MG63 (cell line): ENCODE measurements at regions not wholly inside any gene's neighbourhood (a gene's known extent, or its start where the extent isn't known, plus 50 kb on each side); places are given as distances from the start of the nearest gene placed in this dataset.
A peak's percentile ranks its signal among the peaks of the same experiment; 100 is the strongest.

Experiments used
- DNase-seq: peaks from one replicate; pipeline ENCODE4 v3.0.0-alpha.2; 2020
- H3K27me3 ChIP-seq: fragments of 250-450 bp; sonication (Bioruptor Pico); 2 replicates; pipeline ENCODE4 v1.5.1; 2020; ENCODE audit warnings: mild to moderate bottlenecking, moderate library complexity
- H3K36me3 ChIP-seq: fragments of 250-450 bp; sonication (Bioruptor Pico); 2 replicates; pipeline ENCODE4 v1.5.1; 2020; ENCODE audit warnings: mild to moderate bottlenecking, moderate library complexity
- H3K4me3 ChIP-seq: fragments of 250-450 bp; sonication (Bioruptor Pico); 2 replicates; pipeline ENCODE4 v1.5.1; 2020; ENCODE audit warnings: mild to moderate bottlenecking, moderate library complexity
- H3K9me3 ChIP-seq: fragments of 250-450 bp; sonication (Bioruptor Pico); 2 replicates; pipeline ENCODE4 v1.5.1; 2020; ENCODE audit warnings: mild to moderate bottlenecking, moderate library complexity

DNA sequence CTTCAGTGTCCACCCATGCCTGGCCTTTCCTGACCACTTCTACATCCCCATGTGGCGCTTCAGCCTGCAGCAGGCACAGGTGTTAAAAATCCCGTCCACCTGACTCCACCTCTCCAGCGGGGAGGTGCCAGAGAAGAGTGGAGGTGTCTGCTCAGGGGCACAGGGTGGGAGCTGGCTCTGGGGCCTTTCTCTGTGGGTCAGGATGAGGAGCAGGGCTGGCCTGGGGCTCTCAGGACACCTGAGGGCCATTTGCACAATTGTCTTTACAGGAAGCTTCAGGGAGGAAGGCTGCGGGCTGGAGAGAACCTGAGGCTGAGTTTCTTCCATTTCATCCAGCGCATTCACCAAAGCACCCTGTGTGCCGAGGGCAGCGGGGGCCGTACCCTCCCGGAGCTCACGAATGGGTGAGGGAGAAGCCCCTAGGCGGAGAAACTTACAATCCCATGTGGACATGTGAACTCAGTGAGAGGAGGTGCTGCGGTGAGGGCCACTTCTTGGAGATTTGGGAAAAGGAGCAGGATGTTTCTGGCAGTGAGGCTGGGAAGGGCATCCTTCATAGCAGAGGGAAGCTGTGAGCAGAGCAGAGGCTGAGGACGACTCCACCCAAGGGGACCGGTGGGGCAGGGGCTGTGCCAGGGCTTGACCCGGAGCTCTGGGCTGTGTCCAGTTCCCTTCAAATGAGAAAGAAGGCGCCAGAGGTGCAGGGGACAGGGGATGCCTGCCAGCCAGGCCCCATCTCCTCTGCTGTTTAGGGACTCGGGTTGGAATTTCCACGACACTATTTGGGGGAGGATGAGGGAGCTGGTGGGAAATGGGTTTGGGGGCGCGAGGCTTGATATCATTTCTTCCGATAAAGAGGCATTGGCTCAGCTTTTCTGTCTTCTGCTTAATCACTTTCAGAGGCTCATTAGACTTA lies 155.2 kb upstream of the MYCN start:
- H3K36me3 ChIP-seq = no peaks in the 10 kb centered on the region
- H3K9me3 ChIP-seq = no peaks in the 10 kb centered on the region
- no peak for DNase-seq
- no peaks in the 10 kb centered on the region for H3K27me3 ChIP-seq
- H3K4me3 ChIP-seq = no peak overlapping the region

DNA sequence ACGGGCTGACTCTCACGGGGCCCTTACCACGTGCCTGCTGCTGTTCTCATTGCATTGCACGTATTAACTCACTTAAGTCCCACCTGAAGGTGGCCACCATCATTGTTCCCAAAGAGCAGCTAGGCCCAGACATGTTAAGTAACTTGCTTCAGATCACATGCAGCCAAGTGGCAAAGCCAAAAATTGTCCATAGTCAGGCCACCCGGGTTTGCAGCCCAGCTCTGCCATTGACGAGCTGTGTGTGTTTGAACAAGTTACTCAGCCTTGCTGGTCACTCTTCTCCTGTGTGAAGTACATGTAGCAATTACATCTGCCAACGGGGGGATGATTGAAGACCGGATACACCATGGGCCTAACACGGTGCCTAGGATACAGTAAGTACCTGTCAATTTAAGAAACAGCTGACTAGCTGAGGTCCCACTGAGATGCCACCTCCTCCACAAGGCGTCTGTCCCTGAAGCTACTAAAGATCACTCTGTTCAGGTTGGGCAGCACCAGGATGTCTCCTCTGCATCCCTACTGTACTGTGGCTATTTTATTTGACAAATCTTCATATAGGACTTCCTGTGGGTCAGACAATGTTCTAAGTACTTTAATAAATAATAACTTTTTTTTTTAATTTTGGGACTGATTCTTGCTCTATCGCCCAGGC lies 154.2 kb upstream of the MYCN start:
- H3K27me3 ChIP-seq = no peaks in the 10 kb centered on the region
- DNase-seq = no peak
- no peak overlapping the region for H3K4me3 ChIP-seq
- no peaks in the 10 kb centered on the region for H3K9me3 ChIP-seq
- no peaks in the 10 kb centered on the region for H3K36me3 ChIP-seq

DNA sequence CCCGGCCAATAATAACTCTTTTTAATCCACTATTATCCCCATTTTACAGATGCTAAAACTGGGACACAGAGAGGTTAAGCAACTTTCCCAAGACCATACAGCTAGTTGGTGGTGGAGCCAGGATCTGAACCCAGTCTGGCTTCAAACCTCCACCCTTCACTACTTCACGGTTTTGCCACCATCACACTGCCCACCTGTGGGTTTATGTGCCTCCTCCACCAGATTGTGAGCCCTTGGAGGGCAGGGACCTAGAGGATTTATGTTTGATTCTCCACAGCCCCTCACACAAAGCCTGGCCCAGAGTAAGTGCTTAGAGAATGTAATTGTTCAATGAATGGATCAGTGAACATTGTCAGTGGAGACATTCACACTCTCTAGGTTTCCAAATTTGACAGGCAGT lies 153.4 kb upstream of the MYCN start:
- Histone ChIP-seq H3K36me3 (no peaks in the 10 kb centered on the region), H3K9me3 (no peaks in the 10 kb centered on the region), H3K4me3 (no peak overlapping the region), H3K27me3 (no peaks in the 10 kb centered on the region)
- DNase-seq = no peak

DNA sequence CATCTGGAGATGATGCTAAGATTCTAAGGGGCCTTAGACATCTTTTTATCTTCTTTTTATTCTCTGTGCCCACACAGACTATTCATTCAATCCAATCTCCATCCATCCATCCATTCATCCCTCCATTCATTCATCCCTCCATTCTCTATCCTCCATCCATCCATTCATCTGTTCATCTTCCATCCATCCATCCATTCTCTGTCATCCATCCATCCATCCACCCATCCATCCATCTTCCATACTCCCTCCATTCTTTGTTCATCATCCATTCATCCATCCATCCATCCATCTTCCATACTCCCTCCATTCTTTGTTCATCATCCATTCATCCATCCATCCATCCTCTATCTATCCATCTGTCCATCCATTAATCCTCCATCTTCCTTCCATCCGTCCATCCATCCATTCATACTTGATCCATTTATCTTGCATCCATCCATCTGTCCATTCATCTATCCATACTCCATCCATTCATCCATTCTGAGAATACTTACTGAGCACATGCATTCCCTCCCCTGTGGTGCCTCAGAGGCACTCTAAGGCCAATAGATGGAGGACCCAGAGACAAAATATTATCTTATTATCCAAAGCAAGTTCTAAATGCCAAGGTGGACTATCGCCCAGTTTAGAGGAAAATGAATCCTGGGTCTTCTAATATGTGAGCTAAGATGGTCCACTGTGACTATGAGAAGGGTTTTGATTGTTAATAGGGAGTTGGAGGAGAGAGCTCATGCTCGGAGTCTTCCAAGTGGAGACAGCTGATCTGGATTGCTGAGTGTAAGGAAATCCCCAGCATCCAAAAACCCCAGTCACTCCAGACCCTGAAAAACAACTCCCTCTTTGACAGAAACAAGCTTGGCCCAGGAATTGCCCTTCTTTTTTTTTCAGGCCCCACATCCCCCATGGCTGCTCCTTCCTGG lies 152.6 kb upstream of the MYCN start:
- Histone ChIP-seq H3K27me3 (no peaks in the 10 kb centered on the region), H3K36me3 (no peaks in the 10 kb centered on the region), H3K4me3 (no peak overlapping the region), H3K9me3 (no peaks in the 10 kb centered on the region)
- no peak for DNase-seq

DNA sequence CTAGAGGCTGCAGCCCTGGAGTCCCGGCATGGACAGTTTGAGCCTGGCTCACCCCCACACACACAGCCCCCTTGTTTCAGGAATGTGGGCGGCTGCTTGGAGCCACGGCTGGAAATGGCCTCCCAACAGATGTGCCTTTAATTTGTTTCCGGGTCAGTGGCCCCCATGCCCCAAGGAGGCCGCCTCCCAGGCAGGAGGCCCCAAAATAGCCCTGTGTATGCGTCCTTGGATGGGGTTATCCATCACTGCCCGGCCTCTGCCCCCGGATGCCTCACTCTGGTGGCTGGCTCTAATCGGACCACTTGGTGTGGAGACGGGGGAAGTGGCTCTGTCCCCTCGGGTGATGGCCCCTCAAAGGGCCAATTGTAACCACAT lies 151.9 kb upstream of the MYCN start:
- H3K9me3 ChIP-seq = no peaks in the 10 kb centered on the region
- no peaks in the 10 kb centered on the region for H3K36me3 ChIP-seq
- DNase-seq = no peak
- no peak overlapping the region for H3K4me3 ChIP-seq
- no peaks in the 10 kb centered on the region for H3K27me3 ChIP-seq

DNA sequence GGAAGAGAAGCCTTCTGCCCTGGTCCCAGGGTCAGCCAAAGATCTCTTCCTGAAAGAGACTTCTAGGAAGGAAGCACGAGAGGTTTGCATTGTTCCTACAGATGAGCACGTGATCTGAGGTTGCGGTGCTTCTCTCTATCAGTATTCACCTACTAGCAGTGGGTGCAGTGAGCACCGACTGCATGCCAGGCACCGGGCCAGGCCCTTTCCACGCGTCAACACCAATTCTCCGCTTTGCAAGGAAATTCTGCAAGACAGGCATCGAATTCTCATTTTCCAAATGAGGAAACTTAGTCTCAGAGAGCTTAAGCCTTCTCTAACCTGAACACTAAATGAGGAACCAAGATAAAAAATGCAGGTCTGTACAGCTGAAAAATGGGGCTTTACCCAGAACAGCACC lies 151.5 kb upstream of the MYCN start:
- Histone ChIP-seq H3K27me3 (no peaks in the 10 kb centered on the region), H3K9me3 (no peaks in the 10 kb centered on the region), H3K4me3 (no peak overlapping the region), H3K36me3 (no peaks in the 10 kb centered on the region)
- no peak for DNase-seq

DNA sequence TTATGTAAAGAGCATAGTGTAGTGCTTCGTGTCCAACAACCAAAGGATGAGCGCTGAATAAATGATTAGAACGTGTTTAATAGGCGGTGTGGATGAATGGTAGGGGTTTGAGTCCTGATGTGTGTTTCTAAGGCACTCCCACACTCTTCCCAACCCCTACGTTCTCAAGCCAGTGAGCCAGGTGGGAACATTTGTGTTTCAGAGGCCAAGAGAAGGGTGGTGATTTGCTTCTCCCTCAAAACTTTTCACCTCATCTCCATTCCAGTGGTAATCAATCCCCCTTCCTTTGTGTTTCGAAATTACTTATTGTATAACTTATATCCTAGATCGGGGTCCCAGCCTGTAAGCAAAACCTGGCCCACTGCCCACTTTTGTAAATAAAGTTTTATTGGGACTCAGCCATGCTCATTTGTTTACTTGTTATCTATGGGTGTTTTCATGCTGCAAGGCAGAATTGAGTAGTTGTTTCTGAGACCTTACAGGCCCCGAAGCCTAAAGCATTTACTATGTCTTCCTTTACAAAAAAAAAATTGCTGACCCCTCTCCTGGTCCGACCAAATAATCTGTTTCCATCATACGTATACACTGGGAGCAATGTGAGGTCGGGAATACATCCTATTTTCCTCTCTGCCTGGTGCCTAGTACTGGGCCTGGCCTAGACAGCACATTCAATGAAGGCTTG lies 150.8 kb upstream of the MYCN start:
- Histone ChIP-seq H3K27me3 (no peaks in the 10 kb centered on the region), H3K4me3 (no peak overlapping the region), H3K9me3 (no peaks in the 10 kb centered on the region), H3K36me3 (no peaks in the 10 kb centered on the region)
- no peak for DNase-seq

DNA sequence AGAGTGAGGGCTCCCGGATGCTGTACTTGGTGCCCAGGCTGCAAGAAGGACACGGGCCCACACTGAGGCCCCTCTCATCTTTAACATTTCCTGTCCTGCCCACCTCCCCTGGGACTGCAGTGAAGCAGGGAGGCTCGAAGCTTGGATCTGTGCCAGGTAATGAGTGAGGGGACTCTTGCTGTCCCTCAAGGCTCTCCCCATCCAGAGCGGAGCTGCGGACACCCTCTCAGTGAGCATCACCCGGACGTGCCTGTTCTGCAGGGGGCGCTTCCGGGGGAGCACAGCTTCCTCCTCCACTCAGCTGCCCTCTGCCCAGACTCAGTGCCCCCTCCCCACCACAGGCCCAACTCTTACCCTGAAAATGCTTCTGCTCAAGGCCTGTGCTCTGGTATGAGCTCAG lies 150.0 kb upstream of the MYCN start:
- Histone ChIP-seq H3K4me3 (no peak overlapping the region), H3K27me3 (no peaks in the 10 kb centered on the region), H3K36me3 (no peaks in the 10 kb centered on the region), H3K9me3 (no peaks in the 10 kb centered on the region)
- DNase-seq = no peak

DNA sequence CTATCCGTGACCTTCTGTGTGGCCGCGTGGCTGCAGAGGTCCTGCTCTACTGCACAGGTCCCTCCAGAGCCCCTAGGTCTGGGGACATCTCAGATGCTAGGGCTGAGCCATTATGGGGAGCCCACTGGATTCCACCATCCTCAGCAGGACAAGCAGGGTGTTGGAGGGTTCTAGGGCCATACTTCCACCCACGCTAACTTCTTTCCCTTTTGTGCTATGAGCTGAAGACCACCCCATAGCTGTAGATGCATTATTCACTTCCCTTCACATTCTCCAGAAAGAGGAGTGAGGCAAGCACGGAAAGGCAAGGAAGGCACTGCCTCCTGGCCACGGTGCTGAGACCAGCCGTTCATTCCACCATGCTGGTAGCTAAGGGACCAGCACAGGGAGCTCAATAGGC lies 149.5 kb upstream of the MYCN start:
- Histone ChIP-seq H3K9me3 (no peaks in the 10 kb centered on the region), H3K4me3 (no peak overlapping the region), H3K27me3 (no peaks in the 10 kb centered on the region), H3K36me3 (no peaks in the 10 kb centered on the region)
- DNase-seq = no peak

DNA sequence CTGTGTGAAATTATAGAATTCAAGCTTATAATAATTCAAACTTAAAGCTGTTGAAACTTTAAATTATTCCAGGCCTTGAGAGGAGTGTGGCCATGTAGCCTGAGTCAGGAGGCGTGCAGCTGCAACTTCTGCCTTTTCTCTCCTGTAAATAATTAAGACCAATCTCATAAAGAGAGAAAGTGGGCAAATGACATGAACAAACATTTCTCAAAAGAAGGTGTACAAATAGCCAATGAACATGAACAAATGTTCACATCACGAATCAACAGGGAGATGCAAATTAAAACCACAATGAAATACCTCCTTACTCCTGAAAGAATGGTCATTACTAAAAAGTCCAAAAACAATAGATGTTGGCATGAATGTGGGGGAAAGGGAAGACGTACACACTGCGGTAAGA lies 149.1 kb upstream of the MYCN start:
- H3K27me3 ChIP-seq = no peaks in the 10 kb centered on the region
- DNase-seq = no peak
- no peak overlapping the region for H3K4me3 ChIP-seq
- H3K36me3 ChIP-seq = no peaks in the 10 kb centered on the region
- H3K9me3 ChIP-seq = no peaks in the 10 kb centered on the region

DNA sequence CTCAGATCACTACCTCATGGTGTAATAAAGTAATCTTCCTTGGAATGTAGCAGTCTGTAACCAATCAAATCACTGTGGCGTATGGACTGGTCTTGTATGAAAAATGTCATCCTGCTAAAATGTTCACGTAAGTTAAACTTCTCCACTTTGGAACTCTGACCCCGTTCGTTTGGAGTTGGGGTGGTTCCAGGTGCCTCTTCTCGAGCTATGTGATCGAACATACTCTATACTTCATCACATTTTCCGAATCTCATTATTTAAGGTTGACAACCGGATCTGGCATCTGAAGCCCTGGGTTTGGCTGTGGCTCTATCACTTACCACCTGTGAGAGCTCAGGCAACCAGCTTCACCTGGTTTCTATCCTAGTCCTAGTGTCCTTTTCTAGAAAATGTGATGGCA lies 148.0 kb upstream of the MYCN start:
- H3K27me3 ChIP-seq = no peaks in the 10 kb centered on the region
- H3K9me3 ChIP-seq = no peaks in the 10 kb centered on the region
- no peaks in the 10 kb centered on the region for H3K36me3 ChIP-seq
- no peak for DNase-seq
- no peak overlapping the region for H3K4me3 ChIP-seq

DNA sequence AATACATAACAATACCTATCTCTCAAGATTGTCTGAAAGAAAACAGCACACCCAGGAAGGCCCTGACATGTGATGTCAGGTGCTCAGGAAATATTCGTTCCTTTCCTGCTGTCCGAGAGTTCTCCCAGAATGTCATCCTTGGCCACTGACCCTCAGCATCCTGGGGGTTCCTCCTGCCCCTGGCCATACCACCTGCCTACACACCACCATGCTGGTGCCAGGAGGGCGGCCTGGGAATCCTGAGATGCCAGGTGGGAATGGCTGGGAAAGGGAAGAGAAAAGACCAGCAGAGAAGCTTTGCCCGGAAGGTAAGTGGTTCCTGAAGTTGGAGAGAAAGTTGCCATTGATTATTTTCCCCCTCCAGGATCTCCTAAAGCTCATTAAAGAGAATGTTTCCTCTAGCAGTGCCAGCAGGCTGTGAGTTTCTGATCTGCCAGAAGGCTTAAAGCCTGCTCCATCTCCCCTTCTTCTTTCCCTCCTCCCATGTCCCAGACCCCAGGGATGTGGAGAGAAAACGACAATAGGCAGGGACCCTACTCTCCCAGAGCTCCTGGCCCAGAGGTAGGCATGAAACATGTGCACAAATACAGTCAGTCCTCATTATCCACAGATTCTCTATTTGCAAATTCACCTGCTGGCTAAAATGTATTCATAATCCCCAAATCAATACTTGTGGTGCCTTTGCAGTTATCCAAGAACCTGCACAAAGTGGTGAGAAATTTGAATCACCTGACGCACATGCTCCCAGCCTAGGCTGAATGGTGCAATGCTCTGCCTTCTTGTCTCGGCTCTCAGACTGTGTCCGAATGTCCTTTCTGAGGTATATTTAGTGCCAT lies 147.1 kb upstream of the MYCN start:
- H3K36me3 ChIP-seq = no peaks in the 10 kb centered on the region

DNA sequence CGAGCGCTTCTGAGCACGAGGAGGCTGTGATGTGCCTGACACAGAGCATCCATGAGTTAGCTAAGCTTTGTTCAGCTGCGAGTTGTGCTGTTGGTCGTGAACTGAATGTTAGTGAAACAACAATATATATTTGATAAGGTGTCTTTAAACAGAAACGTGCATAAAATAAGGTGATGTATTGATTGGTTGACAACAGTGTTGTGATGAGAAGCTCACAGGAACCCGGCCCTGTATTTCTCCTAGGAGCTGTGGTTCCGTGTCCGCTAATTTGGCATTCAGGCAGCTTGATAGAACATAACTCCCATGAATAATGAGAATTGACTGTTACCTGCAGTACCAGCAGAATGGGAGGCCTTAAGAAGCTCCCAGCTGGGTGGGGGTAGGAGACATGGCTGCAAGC lies 146.4 kb upstream of the MYCN start:
- no peaks in the 10 kb centered on the region for H3K27me3 ChIP-seq

More for the DNA sequence above, 147.1 kb upstream of the MYCN start:
- H3K27me3 ChIP-seq = no peaks in the 10 kb centered on the region
- H3K9me3 ChIP-seq = no peaks in the 10 kb centered on the region
- no peak overlapping the region for H3K4me3 ChIP-seq
- DNase-seq = no peak

DNA sequence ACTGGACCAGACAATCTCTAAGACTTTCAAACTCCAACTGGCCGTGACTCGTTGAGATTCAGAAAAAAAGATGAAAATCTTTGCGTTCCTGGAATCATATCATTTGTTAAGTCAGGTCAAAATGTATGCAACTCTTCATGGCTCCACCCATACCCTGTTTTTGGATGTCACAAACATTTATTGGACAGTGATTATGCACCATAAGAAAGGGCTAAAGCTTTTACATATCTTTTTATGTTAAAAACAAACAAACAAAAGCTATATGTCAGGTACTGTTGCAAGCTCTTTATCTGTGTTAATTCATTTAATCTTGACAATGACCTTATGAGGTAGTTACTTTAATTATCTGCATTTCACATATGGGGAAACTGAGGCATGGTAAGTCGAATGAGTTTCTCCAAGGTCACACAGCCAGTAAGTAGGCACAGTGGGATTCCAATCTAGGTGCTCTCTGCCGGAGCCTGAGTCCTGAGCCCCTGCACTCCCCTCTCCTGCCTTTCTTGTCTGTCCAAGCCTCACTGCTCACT lies 145.7 kb upstream of the MYCN start:
- Histone ChIP-seq H3K4me3 (no peak overlapping the region), H3K36me3 (no peaks in the 10 kb centered on the region), H3K27me3 (no peaks in the 10 kb centered on the region), H3K9me3 (no peaks in the 10 kb centered on the region)
- no peak for DNase-seq

More for the DNA sequence above, 146.4 kb upstream of the MYCN start:
- no peak for DNase-seq
- Histone ChIP-seq H3K9me3 (no peaks in the 10 kb centered on the region), H3K36me3 (no peaks in the 10 kb centered on the region), H3K4me3 (no peak overlapping the region)

DNA sequence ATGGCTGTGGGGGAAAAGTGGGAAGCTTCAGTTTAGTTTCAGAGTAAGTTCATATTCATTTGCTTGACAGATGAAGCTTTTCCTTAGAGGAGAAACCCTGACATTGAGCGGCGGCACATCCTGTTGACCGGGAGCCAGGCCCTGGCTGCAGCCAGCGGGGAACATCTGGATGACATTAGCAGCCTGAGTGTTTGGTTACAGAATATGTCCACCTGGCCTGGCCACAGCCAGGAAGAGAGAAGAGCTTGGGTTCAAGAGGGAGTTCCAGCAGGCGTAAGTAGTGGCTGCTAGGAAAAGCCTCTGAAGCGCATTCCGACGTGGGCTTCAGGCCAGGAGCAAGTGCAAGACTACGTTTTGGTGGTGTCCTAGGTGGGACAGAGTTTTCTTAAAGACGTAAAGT lies 144.9 kb upstream of the MYCN start:
- peak; percentile 51 for DNase-seq
- Histone ChIP-seq H3K4me3 (no peak overlapping the region), H3K27me3 (no peaks in the 10 kb centered on the region), H3K9me3 (no peaks in the 10 kb centered on the region), H3K36me3 (no peaks in the 10 kb centered on the region)
